HG02970 (cell line): ENCODE measurements at regions not wholly inside any gene's neighbourhood (a gene's known extent, or its start where the extent isn't known, plus 50 kb on each side); places are given as distances from the start of the nearest gene placed in this dataset.
"Not testable (repeated sequence)": the region's sequence is repeated elsewhere in the genome, so short reads cannot be mapped to it uniquely, and the experiment has no call there.

Source experiments
- ATAC-seq: cut with Tn5 transposase; IDR thresholded peaks from one replicate; pipeline ENCODE4 v1.9.1; 2021; ENCODE audit warnings: mild to moderate bottlenecking, moderate library complexity, moderate number of reproducible peaks; ENCODE audit not compliant: unreplicated experiment, low FRiP score

- ATAC-seq, result no peak
These were observed 534.6 kb upstream of the NRP1 start for GRCh38 chr10:33869028-33869427.

- not testable (repeated sequence) for ATAC-seq
These were observed 532.8 kb upstream of the NRP1 start for GRCh38 chr10:33867199-33867789.

- no peak for ATAC-seq
These were observed 528.9 kb upstream of the NRP1 start for GRCh38 chr10:33863352-33863751.

DNA sequence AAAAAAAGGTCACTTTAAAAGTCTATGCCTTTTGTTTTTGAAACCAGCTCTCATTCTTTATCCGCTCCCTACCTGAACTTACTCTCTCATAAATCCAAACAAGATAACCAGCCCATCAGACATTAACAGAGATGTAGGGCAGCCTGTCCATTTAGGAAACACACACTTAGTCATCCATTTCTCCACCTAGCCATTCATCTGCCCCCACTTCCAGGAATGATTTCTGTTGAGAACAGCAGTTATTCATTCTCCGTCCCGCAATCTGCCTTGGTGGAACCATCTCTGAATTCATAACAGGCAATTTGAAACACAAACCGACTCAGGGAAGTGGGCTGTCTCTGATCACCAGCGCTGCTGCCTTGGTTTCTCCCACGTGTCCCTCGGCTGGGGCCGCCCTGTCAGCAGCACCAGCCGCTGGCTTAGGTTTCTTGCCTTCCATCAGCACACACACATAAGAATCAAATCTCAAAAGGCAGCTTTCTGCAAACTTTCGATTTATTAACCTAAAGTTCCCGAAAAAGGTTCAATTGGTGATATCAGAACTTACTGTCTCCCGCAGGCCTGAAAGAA, 528.2 kb upstream of the NRP1 start:
- ATAC-seq, result no peak

DNA sequence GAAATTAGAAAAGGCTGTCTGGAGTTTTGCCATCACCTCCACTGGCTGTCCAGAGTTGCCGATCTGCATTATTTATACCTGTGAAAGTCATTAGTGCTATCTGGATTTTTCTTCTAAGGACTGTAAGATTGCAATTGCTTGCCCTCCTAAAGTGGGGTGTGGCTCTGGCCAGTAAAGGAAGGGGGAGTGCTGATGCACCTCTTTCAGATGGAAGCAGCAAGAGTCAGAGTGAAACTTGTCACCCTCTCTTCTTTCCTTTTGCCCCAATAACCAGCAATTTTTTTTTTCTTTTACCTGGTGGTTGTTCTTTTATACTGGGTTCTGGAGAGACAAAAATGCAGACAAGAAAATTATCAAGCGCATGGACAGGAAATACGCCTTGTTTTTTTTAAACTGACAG, 527.4 kb upstream of the NRP1 start:
- ATAC-seq, result no peak

DNA sequence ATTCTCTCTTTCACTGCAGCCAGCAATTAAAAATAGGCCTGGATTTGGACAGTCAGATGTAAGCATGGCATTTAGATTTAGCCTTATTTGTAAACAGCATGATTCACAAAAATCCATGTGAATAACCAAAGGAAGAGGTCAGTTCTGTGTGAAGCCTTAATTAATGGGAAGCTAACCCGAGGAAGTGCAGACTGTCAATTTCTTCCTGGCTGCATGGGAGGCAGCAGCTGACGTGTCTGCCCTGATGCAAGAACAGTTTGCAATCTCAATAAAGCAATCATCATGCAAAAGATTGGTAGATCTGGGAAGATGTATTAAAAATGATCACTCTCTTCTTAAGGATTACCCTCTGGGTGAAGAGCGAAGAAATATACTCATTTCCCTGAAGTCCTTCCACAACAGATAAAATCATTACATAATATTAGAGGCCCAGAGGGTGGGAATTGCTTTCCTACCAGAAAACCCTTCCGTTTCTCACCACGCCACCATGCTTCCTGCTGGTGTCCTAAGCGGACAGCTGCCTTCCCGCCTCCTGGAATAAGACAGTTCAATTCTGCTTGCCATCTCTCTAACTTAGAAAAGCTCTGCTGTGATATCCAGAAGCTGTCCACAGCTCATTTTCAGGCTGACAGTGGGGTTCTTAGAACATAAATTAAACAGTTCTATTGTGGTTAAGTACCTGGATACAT, 526.7 kb upstream of the NRP1 start:
- ATAC-seq, result no peak

DNA sequence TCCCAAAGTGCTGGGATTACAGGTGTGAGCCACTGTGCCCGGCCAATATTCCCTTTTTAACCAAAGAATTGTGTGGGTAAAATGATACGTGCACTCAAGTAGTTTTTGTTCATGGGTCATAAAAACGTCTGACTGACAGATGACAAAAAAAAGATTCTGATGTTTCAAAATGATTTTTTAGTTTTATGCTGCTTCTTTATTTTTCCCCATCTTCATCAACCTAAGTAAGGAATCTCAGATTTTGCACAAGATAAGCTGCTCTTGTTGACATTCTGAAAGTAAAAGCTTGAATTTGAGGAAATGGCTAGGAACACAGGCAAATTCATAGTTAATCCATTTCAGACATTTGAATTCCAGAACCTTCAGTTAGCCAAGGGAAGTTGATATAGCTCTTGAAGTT, 526.1 kb upstream of the NRP1 start:
- ATAC-seq, result no peak

DNA sequence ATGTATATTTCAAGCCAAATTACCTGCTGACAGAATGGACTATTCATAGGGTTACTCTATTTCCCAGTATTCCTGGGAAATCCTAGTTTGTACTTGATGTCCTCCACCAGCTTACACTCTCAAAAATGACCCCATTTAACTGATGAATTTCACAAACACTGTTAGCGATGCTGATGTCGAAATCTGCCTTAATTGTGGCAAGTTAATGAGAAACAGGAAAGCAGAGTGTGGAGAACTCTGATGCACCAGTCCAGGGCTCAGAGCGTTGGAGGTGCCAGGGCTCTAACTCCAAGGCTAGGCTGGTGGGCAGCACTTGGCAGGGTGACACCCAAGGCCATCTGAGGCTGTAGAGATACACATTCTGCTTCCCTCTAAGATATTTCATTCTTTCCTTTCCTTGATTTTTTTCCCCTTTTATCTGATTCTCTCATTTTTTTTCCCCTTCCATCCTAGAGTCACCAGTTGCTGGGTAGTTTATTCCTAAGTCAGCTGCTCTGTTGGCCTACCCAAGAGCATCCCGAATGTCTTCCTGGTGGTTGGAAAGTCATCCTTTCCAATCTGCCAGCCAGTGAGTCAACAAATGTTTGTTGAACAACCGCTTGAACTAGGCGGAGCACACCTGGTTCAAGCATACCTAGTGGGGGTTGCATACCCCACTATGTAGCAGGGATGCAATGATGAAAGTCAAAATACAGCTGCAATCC, 525.0 kb upstream of the NRP1 start:
- no peak for ATAC-seq

- ATAC-seq, result no peak
These were observed 523.9 kb upstream of the NRP1 start for GRCh38 chr10:33858326-33858725.

DNA sequence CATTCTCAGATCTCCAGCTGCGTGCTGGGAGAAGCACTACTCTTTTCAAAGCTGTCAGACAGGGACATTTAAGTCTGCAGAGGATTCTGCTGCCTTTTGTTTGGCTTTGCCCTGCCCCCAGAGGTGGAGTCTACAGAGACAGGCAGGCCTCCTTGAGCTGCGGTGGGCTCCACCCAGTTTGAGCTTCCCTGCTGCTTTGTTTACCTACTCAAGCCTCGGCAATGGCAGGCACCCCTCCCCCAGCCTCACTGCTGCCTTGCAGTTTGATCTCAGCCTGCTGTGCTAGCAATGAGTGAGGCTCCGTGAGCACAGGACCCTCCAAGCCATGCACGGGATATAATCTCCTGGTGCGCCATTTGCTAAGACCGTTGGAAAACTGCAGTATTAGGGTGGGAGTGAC, 518.8 kb upstream of the NRP1 start:
- not testable (repeated sequence) for ATAC-seq

DNA sequence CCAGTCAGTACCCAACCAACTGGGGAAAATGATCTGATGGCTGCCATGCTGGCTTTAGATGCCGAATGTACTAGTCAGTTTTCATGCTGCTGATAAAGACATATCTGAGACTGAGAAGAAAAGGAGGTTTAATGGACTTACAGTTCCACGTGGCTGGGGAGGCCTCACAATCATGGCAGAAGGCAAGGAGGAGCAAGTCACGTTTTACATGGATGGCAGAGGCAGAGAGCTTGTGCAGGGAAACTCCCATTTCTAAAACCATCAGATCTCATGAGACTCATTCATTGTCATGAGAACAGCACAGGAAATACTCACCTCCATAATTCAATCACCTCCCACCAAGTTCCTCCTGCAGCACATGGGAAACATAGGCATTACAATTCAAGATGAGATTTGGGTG, 508.9 kb upstream of the NRP1 start:
- ATAC-seq, result no peak

DNA sequence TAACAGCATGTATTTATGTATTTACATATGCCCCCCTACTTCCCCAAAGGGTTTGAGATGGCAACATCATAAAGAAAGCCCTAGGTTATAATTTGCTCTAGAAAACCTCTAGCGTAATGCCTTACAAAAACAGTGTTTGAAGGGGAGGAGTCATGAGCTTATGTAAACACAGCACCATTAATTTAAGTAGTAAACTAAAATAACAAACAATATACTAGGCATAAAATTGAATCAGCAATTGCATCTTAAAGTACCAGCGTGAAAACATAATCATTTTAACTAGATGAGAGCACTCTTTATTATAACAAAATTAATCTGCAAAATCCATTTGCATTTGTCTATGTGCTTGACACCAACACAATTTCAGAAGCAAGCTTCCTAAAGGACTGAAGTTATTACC, 507.2 kb upstream of the NRP1 start:
- ATAC-seq, result no peak

GRCh38 chr10:33838731-33839130, 504.3 kb upstream of the NRP1 start:
- no peak for ATAC-seq

GRCh38 chr10:33837736-33838135, 503.3 kb upstream of the NRP1 start:
- ATAC-seq, result no peak

DNA sequence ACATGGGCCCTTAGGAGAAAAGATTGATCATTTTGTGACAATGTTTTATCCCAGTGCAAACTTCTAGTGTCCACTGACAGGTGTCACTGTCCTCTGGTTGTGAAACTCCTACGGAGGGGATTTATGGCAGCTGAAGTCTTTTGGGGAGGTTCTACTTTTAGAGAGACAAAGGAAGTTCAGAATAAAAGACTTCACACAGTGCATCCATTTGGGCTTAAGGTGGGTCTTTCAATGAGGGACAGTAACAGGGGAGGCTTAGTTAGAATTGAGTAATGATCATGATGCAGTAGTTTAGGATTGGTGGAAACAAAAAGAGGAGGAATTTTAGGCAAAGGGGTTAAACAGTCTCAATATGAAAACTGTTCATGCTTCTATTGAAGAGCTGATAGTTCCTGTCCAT, 501.1 kb upstream of the NRP1 start:
- no peak for ATAC-seq

DNA sequence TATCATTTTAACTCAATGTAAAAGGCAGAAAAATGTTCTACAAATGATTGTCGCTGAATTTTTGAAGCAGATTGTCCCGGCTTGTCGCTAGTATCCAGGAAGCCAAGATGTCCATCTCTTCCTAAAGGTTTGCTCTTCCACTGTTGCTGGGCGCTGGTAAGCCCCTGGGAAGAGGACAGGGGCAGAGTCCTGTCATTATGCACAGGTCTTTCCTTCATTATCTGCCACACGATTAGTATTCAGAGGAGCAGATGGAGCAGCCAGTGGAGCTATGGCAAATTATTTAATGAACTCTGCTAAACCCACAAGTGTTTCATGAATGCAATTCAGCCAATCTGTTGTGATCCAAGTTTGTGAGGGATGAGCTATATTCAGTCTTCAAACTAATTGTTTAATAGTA, 499.1 kb upstream of the NRP1 start:
- no peak for ATAC-seq

- no peak for ATAC-seq
These were observed 497.8 kb upstream of the NRP1 start for GRCh38 chr10:33832124-33832787.

GRCh38 chr10:33831591-33831990, 497.1 kb upstream of the NRP1 start:
- ATAC-seq, result no peak

DNA sequence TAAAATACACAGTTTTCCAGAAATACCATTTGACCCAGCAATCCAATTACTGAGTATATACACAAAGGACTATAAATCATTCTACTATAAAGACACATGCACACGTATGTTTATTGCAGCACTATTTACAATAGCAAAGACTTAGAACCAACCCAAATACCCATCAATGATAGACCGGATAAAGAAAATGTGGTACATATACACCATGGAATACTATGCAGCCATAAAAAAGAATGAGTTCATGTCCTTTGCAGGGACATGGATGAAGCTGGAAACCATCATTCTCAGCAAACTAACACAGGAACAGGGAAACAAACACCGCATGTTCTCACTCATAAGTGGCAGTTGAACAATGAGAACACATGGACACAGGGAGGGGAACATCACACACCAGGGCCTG, 495.4 kb upstream of the NRP1 start:
- ATAC-seq, result not testable (repeated sequence)

DNA sequence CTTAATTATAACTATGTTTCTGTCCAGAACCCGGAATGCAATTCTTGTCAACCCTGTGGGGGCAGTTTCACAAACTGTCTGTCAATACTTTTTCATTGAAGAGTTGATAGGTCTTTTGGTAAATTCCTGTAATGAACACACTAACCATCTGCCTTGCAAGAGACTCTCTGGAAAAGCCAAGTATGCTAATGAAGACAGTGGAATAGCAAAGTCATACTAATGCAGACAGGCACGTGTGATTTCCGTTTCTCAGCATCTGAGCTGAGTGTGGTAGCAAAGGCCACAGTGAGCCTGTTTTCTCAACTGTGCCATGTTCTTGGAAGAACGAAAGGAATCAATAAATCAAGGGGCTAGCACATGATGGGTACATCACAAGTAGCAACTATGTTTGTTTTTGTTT, 494.1 kb upstream of the NRP1 start:
- no peak for ATAC-seq

DNA sequence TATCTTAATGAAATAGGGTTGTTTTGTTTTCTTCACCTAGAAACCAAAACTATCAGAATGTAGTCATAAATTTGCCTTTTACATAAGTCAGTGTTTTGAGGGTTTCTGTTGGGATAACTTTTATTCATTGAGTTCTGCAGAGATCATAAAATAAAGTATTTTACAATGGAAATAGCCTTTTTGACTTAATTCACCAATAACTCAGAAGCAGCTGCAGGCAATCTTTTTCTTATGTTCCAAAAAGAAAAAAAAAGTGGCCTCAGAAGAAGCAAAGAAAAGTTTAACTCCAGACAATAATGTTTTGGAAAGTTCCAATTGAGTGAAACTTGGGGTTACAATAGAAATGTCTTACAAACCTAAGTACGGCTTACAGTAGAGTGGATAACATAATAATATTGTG, 491.7 kb upstream of the NRP1 start:
- no peak for ATAC-seq
